C4-2B (cell line): ENCODE measurements at regions not wholly inside any gene's neighbourhood (a gene's known extent, or its start where the extent isn't known, plus 50 kb on each side); places are given as distances from the start of the nearest gene placed in this dataset.

Experiments used
- CTCF ChIP-seq: fragments of 450-650 bp; conservative IDR thresholded peaks from 2 replicates; pipeline ENCODE4 v1.5.1; 2017; ENCODE audit warnings: mild to moderate bottlenecking
- ZFX ChIP-seq: fragments of 450-650 bp; IDR thresholded peaks from 2 replicates; pipeline ENCODE4 v1.6.1; 2017

- TF ChIP-seq CTCF, result no peak
- no peak for TF ChIP-seq ZFX
These were observed 125.3 kb downstream of the SALL1 start for GRCh38 chr16:51025588-51026290.
